ENCODE measurements at regions not wholly inside any gene's neighbourhood (a gene's known extent, or its start where the extent isn't known, plus 50 kb on each side); places are given as distances from the start of the nearest gene placed in this dataset.

DNA sequence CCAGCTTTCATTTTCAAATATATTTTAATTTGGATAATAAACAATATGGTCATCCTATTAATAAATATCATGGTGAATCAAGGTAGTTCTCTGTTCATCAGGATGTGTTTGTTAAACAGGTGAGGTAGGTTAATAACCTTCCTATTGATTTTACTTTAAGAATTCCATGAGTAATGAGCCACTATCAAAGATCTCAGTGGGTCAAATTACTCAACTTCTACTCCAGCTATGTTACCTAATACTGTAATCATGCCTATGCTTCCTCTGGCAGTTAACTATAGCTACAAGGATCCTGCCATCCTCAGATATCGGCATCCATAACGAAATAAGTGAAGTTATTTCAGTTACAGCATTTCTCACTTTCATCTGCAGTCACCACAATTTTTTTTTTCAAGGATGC lies 289.6 kb upstream of the SLC8A1 start:
- no peaks in the 10 kb centered on the region for H3K9me3 ChIP-seq (ENCODE audit: insufficient read depth, low read length)
- H3K4me1 ChIP-seq (ENCODE audit: low read length): no peaks in the 10 kb centered on the region
- no peak overlapping the region for H3K27ac ChIP-seq (ENCODE audit: low read length)
- H3K79me2 ChIP-seq (ENCODE audit: low read length): no peaks in the 10 kb centered on the region
- no peak overlapping the region for H3K4me2 ChIP-seq (ENCODE audit: low read length)
- no peaks in the 10 kb centered on the region for H3K36me3 ChIP-seq (replicated peaks; ENCODE audit: low read depth, low read length)
- no peak overlapping the region for H3K4me3 ChIP-seq (ENCODE audit: low read length)
- H4K20me1 ChIP-seq (ENCODE audit: insufficient read depth, low read length): no peaks in the 10 kb centered on the region
- H2AFZ ChIP-seq (ENCODE audit: low read depth, low read length): no peak overlapping the region
- H3K27me3 ChIP-seq (ENCODE audit: low read depth, low read length): no peaks in the 10 kb centered on the region
- TF ChIP-seq EZH2phosphoT487 (IDR thresholded peaks at IDR 0.05; ENCODE audit: low read depth): no peak
- no peak overlapping the region for H3K9ac ChIP-seq (ENCODE audit: low read length)

DNA sequence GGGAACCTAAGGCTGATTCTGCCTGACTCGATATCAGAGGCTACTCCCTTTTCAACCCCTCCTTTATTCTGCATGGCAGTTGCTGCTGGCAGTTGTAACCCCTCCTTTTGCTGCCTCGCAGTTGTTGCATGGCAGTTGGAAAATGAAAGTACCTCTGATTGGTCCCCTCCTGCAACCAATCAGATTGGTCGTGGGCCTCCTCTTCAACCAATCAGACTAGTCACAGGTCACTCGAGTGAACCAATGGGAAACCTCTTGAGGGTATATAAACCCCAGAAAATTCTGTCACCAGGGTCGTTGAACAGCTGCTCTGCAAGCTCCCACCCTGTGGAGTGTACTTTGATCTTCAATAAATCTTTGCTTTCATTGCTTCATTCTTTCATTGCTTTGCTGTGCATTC lies 294.3 kb upstream of the SLC8A1 start:
- no peak overlapping the region for H2AFZ ChIP-seq (ENCODE audit: low read depth, low read length)
- no peaks in the 10 kb centered on the region for H3K4me1 ChIP-seq (ENCODE audit: low read length)

DNA sequence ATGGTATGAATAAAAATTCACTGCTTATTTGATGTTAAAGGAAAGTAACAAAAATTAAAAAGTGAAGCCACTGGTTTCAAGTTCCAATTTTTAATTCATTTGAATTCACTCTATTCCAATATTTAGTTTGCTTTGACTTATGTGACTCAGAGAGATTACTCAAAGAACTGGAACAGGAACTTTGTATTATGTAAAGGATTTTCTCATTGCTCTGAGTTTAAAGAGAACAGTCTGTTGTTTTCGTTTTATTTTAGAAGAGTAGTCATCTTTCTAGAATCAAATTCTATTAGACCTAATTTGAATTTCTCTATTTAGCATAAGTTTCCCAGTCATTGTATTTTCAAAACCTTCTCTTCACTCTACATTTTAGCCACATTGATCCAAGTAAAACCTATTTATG lies 300.1 kb upstream of the SLC8A1 start:
- no peak overlapping the region for H3K27ac ChIP-seq (ENCODE audit: low read length)
- no peak overlapping the region for H3K4me3 ChIP-seq (ENCODE audit: low read length)
- H3K79me2 ChIP-seq (ENCODE audit: low read length): no peaks in the 10 kb centered on the region
- H4K20me1 ChIP-seq (ENCODE audit: insufficient read depth, low read length): no peaks in the 10 kb centered on the region
- H3K27me3 ChIP-seq (ENCODE audit: low read depth, low read length): no peaks in the 10 kb centered on the region
- H3K9ac ChIP-seq (ENCODE audit: low read length): no peak overlapping the region
- no peak overlapping the region for H2AFZ ChIP-seq (ENCODE audit: low read depth, low read length)
- no peaks in the 10 kb centered on the region for H3K4me1 ChIP-seq (ENCODE audit: low read length)
- no peaks in the 10 kb centered on the region for H3K36me3 ChIP-seq (replicated peaks; ENCODE audit: low read depth, low read length)
- TF ChIP-seq EZH2phosphoT487 (IDR thresholded peaks at IDR 0.05; ENCODE audit: low read depth) (no peak), CTCF (IDR thresholded peaks at IDR 0.05; ENCODE audit: low read depth, low read length) (no peak)
- no peaks in the 10 kb centered on the region for H3K9me3 ChIP-seq (ENCODE audit: insufficient read depth, low read length)
- no peak overlapping the region for H3K4me2 ChIP-seq (ENCODE audit: low read length)

More for the DNA sequence above, 294.3 kb upstream of the SLC8A1 start:
- Histone ChIP-seq H3K27me3 (ENCODE audit: low read depth, low read length) (no peaks in the 10 kb centered on the region), H3K36me3 (replicated peaks; ENCODE audit: low read depth, low read length) (no peaks in the 10 kb centered on the region), H4K20me1 (ENCODE audit: insufficient read depth, low read length) (no peaks in the 10 kb centered on the region), H3K4me2 (ENCODE audit: low read length) (no peak overlapping the region; the same call in 1 of the 2 replicates), H3K9ac (ENCODE audit: low read length) (no peak overlapping the region), H3K4me3 (ENCODE audit: low read length) (no peak overlapping the region), H3K27ac (ENCODE audit: low read length) (no peak overlapping the region), H3K9me3 (ENCODE audit: insufficient read depth, low read length) (no peaks in the 10 kb centered on the region), H3K79me2 (ENCODE audit: low read length) (no peaks in the 10 kb centered on the region)
- TF ChIP-seq EZH2phosphoT487 (IDR thresholded peaks at IDR 0.05; ENCODE audit: low read depth) (no peak), CTCF (IDR thresholded peaks at IDR 0.05; ENCODE audit: low read depth, low read length) (no peak)

DNA sequence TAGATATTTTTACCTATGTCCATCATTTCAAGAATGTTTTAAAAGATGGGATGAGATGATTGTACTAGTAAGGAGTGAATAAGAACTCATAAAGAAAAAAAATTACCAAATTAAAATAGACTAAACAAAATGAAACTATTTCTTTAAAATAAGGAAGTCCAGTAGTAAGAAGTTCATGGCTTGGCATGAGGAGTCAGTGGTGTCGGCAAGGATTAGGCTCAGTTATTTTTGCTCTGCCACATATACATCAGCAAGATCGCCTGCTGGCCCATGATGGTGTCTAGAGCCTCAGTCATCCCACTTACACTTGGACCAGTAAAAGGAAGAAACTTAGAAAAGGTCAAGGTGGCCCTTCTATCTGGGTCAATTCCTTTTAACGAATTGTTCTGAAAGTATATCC lies 300.9 kb upstream of the SLC8A1 start:
- Histone ChIP-seq H3K9ac (ENCODE audit: low read length) (no peak overlapping the region), H3K36me3 (replicated peaks; ENCODE audit: low read depth, low read length) (no peaks in the 10 kb centered on the region), H3K27ac (ENCODE audit: low read length) (no peak overlapping the region), H4K20me1 (ENCODE audit: insufficient read depth, low read length) (no peaks in the 10 kb centered on the region), H3K79me2 (ENCODE audit: low read length) (no peaks in the 10 kb centered on the region), H3K4me2 (ENCODE audit: low read length) (no peak overlapping the region), H3K4me1 (ENCODE audit: low read length) (no peaks in the 10 kb centered on the region), H2AFZ (ENCODE audit: low read depth, low read length) (no peak overlapping the region), H3K9me3 (ENCODE audit: insufficient read depth, low read length) (no peaks in the 10 kb centered on the region), H3K27me3 (ENCODE audit: low read depth, low read length) (no peaks in the 10 kb centered on the region), H3K4me3 (ENCODE audit: low read length) (no peak overlapping the region)
- TF ChIP-seq CTCF (IDR thresholded peaks at IDR 0.05; ENCODE audit: low read depth, low read length): no peak
- TF ChIP-seq EZH2phosphoT487 (IDR thresholded peaks at IDR 0.05; ENCODE audit: low read depth): no peak

DNA sequence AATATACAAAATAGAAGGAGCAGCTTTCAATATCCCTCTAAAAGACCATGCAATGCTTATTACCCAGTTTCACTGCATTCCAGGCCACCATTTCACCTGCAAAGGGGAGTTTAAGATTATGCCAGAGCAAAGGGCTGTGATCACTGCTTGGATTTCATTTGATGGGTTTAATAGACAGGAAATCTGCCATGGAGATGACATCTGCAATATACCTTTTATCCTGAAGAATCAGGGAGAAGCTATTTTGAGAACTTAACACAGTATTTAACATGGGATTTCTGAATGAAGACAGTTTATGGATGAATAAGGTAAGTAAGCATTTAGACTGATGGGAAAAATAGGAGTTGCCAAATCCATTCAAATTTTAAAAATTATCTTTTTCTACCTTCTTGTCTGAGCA lies 303.0 kb upstream of the SLC8A1 start:
- H3K9me3 ChIP-seq (ENCODE audit: insufficient read depth, low read length): no peaks in the 10 kb centered on the region
- no peak for TF ChIP-seq CTCF (IDR thresholded peaks at IDR 0.05; ENCODE audit: low read depth, low read length)
- TF ChIP-seq EZH2phosphoT487 (IDR thresholded peaks at IDR 0.05; ENCODE audit: low read depth): no peak
- H2AFZ ChIP-seq (ENCODE audit: low read depth, low read length): no peak overlapping the region
- no peak overlapping the region for H3K27ac ChIP-seq (ENCODE audit: low read length)
- H3K79me2 ChIP-seq (ENCODE audit: low read length): no peaks in the 10 kb centered on the region
- H3K4me1 ChIP-seq (ENCODE audit: low read length): peaks cover 12% of the 10 kb centered on the region
- H3K36me3 ChIP-seq (replicated peaks; ENCODE audit: low read depth, low read length): no peaks in the 10 kb centered on the region
- H3K4me3 ChIP-seq (ENCODE audit: low read length): no peak overlapping the region
- H4K20me1 ChIP-seq (ENCODE audit: insufficient read depth, low read length): no peaks in the 10 kb centered on the region
- H3K27me3 ChIP-seq (ENCODE audit: low read depth, low read length): no peaks in the 10 kb centered on the region
- H3K4me2 ChIP-seq (ENCODE audit: low read length): no peak overlapping the region
- H3K9ac ChIP-seq (ENCODE audit: low read length): no peak overlapping the region
